Coronary artery (tissue), 2 donors: ENCODE measurements at regions not wholly inside any gene's neighbourhood (a gene's known extent, or its start where the extent isn't known, plus 50 kb on each side); places are given as distances from the start of the nearest gene placed in this dataset.

Experiments used
- DNase-seq: peaks from one replicate; pipeline ENCODE4 v3.0.0-alpha.2; 2017; ENCODE audit warnings: low spot score
- H3K27ac ChIP-seq, 2 donors: fragments of 200-600 bp; sonication (generic); one replicate each; pipeline ENCODE4 v1.5.1; 2016 to 2019
- H3K4me3 ChIP-seq: fragments of 200-600 bp; sonication (generic); 2 replicates; pipeline ENCODE4 v1.5.1; 2016; ENCODE audit warnings: mild to moderate bottlenecking, moderate library complexity
- TF ChIP-seq, protein P1 (sequence below): fragments of 200-600 bp; sonication (generic); IDR thresholded peaks from one replicate; pipeline ENCODE4 v1.5.1; 2019; ENCODE audit warnings: antibody characterized with exemption

DNA sequence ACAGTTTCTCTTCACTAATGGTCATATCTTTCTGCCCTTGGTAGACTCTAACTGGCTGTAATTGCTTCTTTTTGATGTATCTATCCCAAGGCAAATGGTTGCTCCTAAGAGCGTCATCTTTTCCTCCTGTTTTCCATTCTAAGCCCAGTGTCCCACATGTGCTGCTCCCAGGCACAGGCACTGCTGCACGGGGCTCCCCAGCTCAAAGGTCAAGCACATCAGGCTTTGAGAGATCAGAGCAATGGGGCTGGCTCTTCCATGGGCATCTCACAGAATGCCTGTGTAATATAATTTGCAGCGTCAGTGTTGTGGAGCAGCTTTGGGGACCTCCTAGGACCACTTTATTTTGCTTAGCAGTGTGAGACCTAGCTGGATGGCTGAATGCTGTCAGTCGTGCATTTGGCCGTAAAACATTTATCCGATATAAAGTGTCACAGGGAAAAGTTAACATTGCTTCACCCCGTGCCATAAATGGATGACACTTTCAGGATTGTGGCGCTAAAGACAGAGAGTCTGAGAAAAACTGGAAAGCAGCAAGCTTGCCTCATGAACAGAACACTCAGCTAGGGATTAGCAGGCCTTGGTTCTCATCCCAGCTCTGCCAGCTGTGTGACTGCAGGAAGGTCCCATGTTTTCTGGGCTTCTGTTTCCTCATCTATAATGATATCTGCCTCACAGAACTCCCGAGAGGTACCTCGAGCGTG, 277.5 kb upstream of the TBL1XR1 start:
- Histone ChIP-seq H3K4me3 (no peak overlapping the region), H3K27ac (no peak overlapping the region)
- TF ChIP-seq, protein P1, sequence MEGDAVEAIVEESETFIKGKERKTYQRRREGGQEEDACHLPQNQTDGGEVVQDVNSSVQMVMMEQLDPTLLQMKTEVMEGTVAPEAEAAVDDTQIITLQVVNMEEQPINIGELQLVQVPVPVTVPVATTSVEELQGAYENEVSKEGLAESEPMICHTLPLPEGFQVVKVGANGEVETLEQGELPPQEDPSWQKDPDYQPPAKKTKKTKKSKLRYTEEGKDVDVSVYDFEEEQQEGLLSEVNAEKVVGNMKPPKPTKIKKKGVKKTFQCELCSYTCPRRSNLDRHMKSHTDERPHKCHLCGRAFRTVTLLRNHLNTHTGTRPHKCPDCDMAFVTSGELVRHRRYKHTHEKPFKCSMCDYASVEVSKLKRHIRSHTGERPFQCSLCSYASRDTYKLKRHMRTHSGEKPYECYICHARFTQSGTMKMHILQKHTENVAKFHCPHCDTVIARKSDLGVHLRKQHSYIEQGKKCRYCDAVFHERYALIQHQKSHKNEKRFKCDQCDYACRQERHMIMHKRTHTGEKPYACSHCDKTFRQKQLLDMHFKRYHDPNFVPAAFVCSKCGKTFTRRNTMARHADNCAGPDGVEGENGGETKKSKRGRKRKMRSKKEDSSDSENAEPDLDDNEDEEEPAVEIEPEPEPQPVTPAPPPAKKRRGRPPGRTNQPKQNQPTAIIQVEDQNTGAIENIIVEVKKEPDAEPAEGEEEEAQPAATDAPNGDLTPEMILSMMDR, result no peak
- DNase-seq, result no peak

DNA sequence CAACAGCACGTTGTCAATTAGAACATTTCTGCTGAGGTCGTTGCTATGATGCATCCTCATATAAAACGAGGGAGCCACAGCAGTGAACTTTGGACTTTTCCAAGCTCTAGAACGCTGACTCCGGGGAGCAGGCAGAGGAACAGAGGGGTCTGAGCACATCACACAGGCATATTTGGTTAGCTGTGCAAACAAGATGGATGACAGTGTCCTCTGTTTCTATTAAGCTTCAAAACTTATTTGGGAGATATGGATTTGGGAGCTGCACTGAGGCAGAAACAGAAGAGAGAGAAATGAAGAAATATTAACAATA, 278.0 kb upstream of the TBL1XR1 start:
- DNase-seq, result no peak
- H3K27ac ChIP-seq, result no peak overlapping the region

GRCh38 chr3:177476495-177476894, 279.2 kb upstream of the TBL1XR1 start:
- no peak overlapping the region for H3K4me3 ChIP-seq
- no peak for DNase-seq
- no peak overlapping the region for H3K27ac ChIP-seq
- TF ChIP-seq, protein P1, result no peak

More for the DNA sequence above, 278.0 kb upstream of the TBL1XR1 start:
- TF ChIP-seq, protein P1, result no peak
- H3K4me3 ChIP-seq, result no peak overlapping the region

- no peak overlapping the region for H3K4me3 ChIP-seq
- TF ChIP-seq, protein P1, result no peak
- no peak for DNase-seq
- no peak overlapping the region for H3K27ac ChIP-seq
Measured at GRCh38 chr3:177476921-177477435, 279.7 kb upstream of the TBL1XR1 start.

DNA sequence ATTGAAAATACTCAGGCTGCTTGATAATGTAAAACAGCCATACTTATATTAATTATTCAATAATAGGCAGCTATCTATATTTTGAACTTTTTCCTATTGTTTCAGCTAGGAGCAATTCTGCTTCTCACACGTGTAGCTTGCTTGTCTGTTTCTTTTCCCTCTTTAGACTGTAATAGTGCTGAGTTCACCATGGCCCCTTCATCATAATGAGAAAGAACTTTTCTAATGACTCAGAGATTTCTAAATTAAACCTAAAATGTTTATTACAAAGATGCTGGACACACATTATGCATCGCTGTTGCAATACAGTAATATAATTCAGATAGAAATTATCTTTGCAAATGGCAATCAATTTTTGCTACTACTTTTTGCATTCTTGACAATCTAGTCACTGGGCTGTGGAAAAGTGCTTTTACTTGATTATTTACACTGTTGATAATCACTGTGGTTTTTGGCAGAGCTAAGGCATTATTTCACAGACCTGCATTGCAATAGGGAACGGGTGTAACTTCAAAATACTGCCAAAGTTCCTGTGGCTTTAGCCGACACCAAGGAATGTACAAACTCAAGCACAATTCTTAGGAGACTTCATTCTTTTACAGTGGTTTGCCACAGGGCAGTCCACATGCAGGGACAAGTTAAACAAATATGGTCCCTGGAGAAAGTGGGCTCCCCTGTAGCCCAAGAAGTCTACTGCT, 281.0 kb upstream of the TBL1XR1 start:
- Histone ChIP-seq H3K4me3 (no peak overlapping the region), H3K27ac (peak overlapping the region; percentile 60 to 86)
- TF ChIP-seq, protein P1, result no peak
- DNase-seq, result peak; percentile 84

GRCh38 chr3:177479630-177480029, 282.3 kb upstream of the TBL1XR1 start:
- H3K4me3 ChIP-seq, result no peak overlapping the region
- H3K27ac ChIP-seq, result peak overlapping the region; percentile 7 to 55
- TF ChIP-seq, protein P1, result no peak
- DNase-seq, result no peak

DNA sequence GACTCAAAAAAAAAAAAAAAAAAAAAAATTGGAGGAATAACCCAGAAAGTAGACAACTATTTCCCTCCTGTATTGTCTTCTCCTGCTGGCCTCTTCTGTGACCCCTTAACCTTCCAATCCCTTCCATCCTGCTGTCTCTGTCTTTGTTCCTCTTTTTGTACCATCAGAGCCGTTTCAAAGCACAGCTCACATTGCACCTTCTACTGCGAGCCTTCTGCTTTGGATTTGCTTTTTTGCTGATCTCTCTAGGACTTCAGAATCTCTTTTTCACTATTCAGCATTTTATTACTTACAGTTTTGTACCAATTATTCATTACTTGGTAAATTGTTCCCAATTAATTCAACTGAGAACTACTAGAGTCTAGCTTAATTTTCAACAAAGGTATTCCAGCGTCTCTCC, 284.0 kb upstream of the TBL1XR1 start:
- Histone ChIP-seq H3K4me3 (no peak overlapping the region), H3K27ac (peak overlapping the region in 1 of 2 donors; percentile 62)
- DNase-seq, result no peak
- TF ChIP-seq, protein P1, result no peak
